HL-60/S4 treated with phorbol 12-myristate 13-acetate at 8.2 ng/mL for 4 days and 3 days (cell line): ENCODE measurements at regions not wholly inside any gene's neighbourhood (a gene's known extent, or its start where the extent isn't known, plus 50 kb on each side); places are given as distances from the start of the nearest gene placed in this dataset.

Experiments used
- in situ Hi-C: fragments of 300-500 bp; cut with MboI; formaldehyde crosslinking; loops from 2 replicates; pipeline ENCODE4 v1.15.0; 2022; ENCODE audit warnings: low sequenced_read_pairs

DNA sequence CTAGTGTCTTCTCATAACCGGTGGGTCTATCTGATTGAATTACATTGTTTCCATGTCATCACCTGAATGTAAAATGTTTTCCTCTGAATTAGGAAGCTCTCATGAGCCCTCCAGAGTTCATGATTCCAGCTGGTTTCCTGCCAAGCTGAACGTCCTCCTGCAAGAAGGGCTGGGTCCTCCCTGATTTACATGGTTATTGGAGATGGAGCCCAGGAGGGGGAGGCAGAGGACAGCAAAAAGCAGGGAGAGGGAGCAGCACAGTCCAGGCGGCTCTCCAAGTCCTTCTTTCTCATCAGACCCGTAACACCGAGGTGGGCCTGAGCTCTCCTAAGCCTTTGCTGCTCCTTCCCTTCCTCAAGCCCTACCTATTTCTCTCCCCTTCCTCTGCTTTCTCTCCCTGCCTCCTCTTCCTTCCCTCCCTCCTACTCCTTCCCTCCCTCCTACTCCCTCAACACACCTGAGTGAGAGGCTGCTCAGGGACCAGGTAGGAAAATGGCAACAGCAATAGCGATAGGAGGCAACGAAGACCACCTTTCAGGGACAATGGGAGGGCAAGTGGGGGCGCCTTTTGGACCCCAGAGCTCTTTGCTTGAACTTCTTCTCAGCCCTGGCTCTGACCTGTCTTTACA, 265.9 kb downstream of the PRDM2 start:
- in situ Hi-C loops, result loop anchor here (25.0 kb wide), 1 partner anchor 304 kb away; no protein-coding TSS in a partner anchor

DNA sequence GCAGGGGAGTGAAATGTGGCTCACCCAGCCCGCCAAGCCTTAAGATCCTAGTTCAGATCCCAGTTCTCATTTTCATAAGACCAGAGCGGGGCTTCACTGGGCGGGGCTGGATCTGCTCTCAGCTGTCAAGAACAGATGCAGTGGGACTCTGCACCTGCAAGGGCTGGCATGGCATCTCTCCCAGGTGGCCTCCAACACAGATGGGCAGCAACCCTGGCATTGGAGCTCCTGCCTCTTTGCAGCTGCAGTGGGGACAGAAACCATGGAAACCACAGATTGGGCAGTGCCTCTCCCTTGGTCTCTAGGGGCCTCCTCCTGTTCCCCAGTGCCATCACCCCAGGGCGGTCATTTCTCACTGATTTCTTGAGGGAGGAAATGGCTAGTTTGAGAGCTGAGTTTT, 267.7 kb downstream of the PRDM2 start:
- in situ Hi-C loops, result loop anchor here (25.0 kb wide), 1 partner anchor 305 kb away; no protein-coding TSS in a partner anchor

DNA sequence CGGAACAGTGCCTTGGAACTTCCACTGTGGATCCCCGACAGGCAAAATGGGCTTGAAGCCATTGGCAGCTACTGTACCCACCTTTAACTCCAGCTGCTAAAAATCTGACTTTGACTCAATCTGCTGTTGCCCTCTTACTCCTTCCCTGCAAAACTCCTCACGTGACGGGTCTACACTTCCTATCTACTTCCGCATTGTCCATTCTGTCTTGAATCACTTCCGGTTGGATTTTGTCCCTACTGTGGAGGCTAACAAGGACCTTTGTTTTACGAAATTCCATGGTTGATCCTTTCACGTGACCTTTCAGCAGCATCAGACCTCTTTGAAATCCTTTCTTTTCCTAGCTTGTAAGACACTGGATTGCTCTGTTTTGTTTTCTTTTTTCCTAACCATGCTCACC, 268.4 kb downstream of the PRDM2 start:
- in situ Hi-C loops, result loop anchor here (25.0 kb wide), 1 partner anchor 306 kb away; no protein-coding TSS in a partner anchor

DNA sequence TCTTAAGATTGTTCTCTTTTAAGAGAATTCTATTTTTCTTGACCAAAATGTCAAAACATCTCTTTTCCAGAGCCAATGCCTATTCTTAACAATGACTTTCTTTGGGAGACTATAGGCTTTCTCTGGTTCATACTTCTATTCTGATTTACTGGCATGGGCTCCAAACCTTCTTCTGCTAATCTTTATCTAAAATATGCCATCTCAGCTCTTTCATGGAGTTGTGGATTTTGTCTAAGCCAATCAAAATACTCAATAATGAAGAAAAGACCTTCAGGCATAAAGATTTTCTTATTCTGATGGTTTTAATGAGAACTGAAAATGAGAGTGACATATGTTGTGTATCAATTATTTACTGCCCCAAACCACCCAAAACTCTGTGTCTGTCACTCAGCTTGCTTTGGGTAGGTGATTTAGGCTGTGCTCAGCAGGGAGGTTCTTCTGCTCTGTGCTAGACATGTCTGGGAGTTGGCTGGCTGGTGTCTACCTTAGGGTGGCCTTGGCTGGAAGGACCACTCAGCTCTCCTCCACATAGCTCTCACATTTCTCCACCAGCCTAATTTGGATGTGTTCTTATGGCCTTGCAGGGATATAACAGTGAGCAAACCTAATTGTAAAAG, 270.8 kb downstream of the PRDM2 start:
- in situ Hi-C loops, result loop anchor here (25.0 kb wide), 1 partner anchor 308 kb away; no protein-coding TSS in a partner anchor

DNA sequence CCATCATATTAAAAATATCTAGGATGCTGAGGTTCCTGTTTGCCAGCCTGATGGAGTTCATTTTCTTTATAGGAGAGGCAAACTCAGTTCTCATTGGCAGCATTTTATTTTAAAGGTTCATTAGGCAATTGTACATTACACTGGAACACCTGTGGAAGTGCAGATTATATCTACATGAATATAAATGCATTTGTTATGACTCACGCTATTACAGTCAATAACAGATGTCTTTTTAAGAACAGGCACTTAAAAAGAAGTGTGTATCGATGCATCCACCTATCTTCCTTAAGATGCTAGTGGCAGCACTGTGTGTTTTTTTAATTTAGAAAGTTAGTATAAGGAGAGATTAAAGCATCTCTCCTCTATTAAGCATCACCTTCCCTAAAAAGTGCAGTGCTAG, 276.5 kb downstream of the PRDM2 start:
- in situ Hi-C loops, result no loop called here

DNA sequence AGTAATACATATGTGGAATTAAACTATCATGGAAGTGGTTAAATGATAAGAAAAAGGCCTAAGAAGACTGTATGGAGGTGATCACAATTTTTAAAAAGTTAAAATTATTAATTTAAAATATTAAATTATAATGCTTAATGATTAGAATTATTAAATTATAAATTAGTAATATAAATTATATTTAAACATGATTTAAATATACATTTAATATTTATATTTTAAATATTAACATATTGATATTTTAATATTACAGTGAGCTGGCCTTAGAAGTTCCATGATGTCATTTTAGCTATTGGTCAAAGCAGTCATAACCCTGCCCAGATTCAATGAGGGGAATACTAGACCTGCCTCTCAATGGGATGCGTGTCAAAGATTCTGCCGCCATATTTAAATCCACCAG, 281.2 kb downstream of the PRDM2 start:
- in situ Hi-C loops, result no loop called here

DNA sequence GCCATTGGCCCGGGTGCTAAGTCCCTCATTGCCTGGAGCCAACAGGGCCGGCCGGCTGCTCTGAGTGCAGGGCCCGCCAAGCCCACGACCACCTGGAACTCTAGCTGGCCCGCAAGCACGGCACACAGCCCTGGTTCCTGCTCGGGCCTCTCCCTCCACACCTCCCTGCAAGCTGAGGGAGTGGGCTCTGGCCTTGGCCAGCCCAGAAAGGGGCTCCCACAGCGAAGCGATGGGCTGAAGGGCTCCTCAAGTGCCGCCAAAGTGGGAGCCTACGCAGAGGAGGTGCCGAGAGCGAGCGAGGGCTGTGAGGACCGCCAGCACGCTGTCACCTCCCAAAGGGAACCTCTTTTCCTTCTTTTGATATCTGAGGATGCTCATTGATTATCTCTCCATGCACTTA, 283.4 kb downstream of the PRDM2 start:
- in situ Hi-C loops, result no loop called here

DNA sequence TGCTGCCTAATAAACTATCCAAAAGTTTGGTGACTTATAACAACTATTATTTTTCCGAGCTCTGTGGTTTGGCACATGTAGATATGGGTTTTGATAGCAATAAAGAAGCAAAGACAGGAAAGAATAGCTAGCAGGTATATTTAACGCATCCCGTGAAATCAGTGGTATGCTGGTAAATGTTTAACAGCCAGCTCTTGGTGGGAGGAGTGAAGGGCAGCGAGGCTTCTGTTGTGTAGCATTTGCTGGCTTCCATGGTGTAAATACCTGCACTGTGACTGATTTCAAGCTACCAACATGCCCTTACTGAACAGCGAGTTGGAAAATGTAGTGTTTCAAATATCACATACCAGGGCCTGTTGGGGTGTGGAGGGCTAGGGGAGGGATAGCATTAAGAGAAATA, 291.0 kb downstream of the PRDM2 start:
- in situ Hi-C loops, result no loop called here

DNA sequence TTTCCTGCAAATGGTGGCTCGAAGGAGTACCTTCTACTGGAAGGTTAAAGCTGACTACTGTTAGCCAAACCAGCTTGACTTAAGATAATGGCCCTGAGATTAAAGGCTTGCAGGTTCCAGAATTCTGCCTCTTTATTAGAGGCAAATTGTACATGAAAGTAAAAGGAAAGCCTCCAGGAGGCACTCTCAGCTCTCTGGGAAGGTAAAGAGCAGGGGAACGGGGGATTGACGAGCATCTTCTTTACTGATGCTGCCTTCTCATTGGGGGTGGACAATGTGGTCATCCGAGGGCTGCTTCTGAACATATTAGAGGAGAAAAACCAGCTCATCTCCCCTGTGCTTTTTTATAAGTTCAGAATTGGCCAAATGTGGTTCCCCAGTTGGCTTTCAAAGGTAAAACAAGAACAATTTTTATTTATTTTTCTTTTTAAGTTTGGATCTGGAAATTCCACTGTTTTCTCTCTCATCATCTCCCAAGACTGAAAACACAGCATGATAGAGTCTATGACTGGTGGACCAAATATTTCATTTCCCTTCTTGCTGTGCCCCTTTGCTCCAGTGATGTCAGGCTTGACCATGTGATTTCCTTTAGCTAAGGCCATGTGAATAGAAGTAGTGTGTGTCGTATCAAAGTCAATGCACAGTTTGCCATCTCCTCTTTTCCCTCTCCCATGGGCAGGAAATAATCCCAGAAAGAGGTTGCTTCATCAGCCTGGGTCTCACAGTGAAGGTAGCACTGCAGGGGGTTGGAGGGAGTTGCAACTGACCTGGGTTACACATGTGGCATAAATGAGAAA, 292.7 kb downstream of the PRDM2 start:
- in situ Hi-C loops, result no loop called here

DNA sequence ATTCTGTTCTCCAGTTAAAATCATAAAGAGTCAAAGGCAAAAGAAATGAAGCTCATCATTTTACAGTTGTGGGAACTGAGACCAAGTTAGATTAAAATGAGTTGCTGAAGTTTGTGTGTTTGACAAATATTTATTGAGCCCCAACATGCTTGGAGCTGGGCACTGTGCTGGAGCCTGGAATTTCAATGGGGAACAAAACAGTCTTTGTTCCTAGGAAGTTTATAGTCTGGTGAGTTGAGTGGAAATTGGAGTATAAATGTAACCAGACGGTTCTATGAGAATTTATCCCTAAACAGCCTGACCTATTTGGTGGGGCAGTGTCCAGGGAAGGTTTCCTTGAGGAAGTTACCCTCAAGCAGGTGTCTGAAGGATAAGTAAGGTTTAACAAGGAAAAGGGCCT, 294.4 kb downstream of the PRDM2 start:
- in situ Hi-C loops, result no loop called here

DNA sequence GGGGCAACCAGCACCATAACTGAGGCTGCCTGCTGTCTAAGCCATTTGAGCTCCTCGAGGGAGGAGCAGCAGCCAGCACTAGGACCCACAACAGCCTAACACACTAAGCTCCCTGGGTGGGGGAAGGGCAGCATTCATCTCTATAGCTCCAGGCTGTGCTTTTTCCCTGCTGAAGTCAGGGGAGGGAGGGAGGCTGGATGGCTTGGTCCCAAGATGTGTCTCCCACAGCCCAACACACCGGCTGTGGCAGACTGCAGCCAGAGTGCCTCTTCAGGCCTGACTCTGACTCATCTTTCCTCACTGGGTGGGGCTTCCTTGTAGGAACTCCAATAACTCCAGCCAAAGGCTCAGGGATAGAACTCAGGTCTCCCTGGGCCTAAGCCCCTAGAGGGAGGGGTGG, 296.3 kb downstream of the PRDM2 start:
- in situ Hi-C loops, result no loop called here

DNA sequence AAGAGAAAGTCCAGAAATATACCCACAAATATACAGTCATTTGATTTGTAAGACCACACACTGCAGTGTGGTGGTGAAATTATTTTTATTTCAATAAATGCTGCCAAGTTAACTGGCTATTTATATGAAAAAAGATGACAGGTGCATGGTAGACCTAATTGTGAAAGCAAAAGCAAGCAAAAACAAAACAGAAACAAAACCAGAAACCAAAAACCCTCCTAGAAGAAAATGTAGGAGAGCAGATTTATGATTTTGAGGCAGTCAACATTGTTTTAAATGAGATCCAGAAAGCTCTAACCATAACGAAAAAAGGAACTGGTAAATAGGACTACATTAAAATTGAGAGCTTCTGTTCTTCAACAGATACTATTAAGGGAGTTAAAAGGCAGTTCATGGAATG, 303.6 kb downstream of the PRDM2 start:
- in situ Hi-C loops, result no loop called here

DNA sequence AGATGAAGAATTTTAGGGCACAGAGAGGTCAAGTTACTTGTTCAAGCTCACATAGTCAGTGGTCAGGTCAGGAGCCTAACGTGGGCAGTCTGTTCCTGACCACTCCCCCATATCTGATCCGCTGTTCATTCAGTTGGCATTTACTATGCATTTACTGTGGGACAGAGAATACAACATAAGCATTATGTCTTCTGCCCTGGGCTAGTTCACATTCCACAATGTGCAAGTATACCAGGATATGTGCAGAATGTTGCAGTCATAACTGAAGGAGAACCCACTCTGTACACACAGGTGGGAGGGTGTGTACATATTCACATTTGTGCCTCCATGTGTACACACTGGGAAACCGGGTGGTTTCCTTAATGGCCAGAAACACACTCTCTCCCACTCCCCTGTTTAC, 309.6 kb downstream of the PRDM2 start:
- in situ Hi-C loops, result no loop called here

DNA sequence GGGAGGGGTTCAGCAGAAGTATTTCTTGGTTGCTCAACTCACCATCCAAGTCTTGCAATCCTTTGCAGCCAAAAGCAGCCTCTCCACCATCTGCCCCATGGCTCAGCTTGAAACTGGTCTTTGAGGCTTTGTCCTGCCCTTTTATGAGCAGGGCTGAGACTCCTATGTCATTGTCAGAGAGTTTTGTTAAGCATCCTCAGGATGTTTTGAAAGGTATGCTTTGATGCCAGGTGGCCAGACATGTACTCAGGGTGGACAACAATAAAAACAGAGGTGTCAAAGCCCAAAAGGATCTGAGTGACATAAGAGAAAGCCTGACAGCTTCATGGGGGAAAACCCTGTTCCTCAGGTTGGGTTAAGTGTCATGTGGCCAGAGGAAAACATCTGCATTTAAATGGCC, 310.5 kb downstream of the PRDM2 start:
- in situ Hi-C loops, result no loop called here

DNA sequence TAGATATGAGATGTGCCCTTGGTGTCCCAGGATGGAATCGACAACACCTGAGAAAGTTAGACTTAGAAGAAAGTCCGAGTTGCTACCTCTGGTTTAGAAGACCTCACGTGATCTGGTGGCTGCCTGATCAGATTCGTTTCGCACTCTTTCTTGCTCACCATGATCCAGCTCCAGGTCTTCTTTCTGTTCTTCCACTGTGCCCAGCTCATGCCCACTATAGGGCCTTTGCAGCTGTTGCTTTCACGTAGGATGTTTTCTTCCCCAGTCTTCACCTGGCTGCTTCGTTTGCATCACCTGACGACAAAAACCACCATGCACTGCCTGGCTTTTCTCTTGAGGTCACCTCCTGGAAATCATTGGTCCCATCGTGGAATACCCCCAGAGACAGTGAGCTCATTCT, 311.1 kb downstream of the PRDM2 start:
- in situ Hi-C loops, result no loop called here

DNA sequence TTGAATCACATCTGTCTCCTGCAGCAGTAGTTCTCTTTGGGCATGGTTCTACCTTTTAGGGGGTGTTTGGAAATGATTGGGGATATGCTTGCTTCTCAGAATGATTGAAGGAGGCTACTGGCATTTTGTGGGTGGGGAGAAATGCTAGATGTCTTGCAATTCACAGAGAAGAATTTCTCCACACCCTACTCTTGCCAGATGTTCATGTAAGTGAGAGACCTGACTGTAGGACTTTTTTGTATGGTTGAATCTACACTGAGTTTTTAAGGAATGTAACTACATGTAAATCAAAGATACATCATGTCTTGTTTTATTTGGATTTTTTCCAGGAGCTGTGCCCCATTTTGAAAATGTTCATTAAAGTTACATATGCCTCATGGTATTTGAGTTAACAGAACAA, 311.9 kb downstream of the PRDM2 start:
- in situ Hi-C loops, result no loop called here

DNA sequence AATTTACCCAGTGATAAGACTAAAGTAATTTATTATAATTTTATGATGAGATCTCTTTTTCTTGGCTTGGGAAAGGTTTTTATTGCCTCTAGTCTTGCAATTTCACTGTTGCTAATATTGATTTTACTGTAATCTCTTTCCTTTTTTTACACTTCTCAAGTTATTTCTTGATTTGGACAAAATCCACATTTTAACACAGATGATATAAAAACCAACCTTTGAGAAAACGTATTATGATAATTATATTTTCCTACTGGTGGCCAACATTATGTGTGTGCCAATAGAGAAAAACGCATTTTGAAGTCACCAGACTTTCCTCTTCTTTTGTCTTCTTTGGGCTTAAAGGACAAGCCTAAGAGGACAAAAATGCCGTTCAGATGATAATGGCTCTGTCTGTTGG, 314.9 kb downstream of the PRDM2 start:
- in situ Hi-C loops, result no loop called here

DNA sequence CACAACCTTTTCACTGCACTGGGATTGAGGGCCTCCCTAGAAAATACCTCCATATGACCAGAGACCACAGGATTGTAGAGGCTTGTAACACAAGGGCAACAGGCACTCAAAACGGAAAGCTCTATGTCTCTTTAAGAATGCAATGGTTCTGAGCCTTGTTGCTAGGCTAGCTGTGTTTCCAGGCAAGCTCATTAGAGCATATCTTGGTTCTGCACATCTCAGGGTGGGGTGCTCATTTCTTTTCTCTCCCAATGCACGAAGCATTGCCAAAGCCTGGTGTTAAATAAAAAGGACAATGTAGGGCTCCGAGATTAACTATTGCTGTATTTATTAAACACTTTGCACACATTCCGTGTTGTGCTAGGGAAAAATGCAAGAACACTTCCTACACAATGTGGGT, 315.9 kb downstream of the PRDM2 start:
- in situ Hi-C loops, result no loop called here

DNA sequence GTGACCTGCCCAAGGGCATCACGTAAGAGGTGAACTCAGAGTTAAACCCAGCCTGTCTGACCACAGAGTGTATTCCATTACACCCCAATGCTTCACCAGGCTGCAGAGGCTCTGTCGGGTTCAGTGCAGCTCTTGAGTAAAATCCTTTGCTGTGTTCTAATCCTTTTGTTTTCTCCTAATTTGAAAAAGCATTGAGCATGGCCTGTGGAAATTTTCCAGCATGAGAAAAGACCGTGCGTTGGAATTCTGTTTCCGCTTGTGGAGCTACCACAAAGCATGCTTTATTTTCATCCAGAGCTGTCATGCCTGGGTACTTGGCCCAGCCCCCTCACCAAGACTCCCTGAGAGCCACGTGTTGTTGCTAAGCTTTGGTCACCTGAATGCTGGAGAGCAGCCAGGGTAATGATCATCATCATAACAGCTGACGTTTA, 317.6 kb downstream of the PRDM2 start:
- in situ Hi-C loops, result no loop called here

DNA sequence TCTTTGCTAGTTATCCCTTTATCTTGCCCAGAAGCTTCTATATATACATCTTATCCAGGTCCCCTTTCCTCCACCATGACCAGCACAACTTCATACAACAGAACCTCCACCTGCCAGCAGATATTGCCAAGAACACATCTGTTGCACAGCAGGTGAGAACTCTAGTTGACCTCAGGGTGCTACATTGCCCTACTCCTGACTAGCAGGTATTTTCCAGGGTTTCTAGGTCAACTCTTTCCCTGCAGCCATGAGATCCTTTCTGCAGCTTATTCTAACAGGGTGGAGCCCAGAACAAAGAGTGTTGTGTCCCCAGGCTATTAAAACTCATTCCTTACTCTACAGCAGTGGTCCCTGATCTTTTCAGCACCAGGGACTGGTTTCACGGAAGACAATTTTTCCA, 319.5 kb downstream of the PRDM2 start:
- in situ Hi-C loops, result no loop called here

DNA sequence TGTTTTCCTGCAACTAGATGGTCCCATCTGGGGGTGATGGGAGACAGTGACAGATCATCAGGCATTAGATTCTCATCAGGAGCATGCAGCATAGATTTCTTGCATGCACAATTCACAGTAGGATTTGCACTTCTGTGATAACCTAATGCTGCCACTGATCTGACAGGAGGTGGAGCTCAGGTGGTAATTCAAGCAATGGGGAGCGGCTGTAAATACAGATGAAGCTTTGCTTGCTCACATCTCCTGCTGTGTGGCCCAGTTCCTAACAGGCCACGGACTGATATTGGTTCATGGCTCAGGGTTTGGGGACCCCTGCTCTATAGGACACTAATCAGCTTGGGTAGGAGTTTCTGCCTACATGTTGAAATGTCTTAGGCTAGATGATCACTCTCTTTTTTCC, 320.0 kb downstream of the PRDM2 start:
- in situ Hi-C loops, result no loop called here

DNA sequence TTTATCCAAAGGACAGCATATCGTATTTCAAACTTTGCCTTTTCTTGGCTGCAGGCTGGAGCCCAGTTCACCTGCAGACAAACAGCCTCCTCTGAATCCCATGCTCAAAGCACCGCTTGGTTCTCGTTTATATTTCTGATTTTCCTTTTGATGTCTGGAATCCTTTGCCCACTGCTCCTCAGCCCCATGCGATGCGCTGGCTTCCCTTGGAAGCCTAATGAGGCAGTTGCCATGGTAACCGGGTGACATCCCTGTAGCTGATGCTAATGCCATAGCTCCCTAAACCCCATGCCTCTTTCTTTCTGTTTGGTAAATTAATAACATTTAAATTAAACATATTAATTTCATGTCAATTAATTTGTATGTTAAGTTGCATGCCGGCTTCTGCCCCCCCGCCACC, 327.1 kb downstream of the PRDM2 start:
- in situ Hi-C loops, result no loop called here
